K562 (cell line): ENCODE measurements at regions not wholly inside any gene's neighbourhood (a gene's known extent, or its start where the extent isn't known, plus 50 kb on each side); places are given as distances from the start of the nearest gene placed in this dataset.

Experiments used
- ATAC-seq: fragments of 200-7000 bp; cut with Tn5 transposase; 3 replicates; pipeline ENCODE4 v1.9.1; 2020; ENCODE audit warnings: moderate library complexity
- BruUV-seq: library from RNA; stranded (reverse); fragments of 400-500 nt; replicated peaks from 2 replicates; lab custom pipeline; 2021; lab: Mats Ljungman, UMichigan
- CTCF ChIA-PET: fragments of 300-600 bp; formaldehyde crosslinking; extraction: SDS; loops from one replicate; lab custom pipeline; 2021; ENCODE audit warnings: low intra/inter-chr PET ratio; lab: Yijun Ruan, JAX
- POLR2A ChIA-PET: fragments of 300-600, 350-650 bp; sonication (Branson Sonifier 250); formaldehyde crosslinking; extraction: SDS; loops from one replicate; lab custom pipeline; 2021; ENCODE audit warnings: antibody characterized with exemption, inconsistent platforms; lab: Yijun Ruan, JAX
- DNase-seq, 4 experiments: peaks; one replicate each; pipeline versions ENCODE4 v3.0.0 to v3.0.0-alpha.2; 2011 to 2018; ENCODE audit warnings: low spot score in 3 of 4, mixed read lengths in 3 of 4; ENCODE audit errors: extremely low read depth in 1 of 4
- FAIRE-seq: peaks from 2 replicates; lab custom pipeline; 2011; peaks lifted over from hg19 to GRCh38; lab: Jason Lieb, UNC
- H2AFZ ChIP-seq: 2 replicates; pipeline ENCODE4 v1.6.0; 2011; ENCODE audit warnings: low read depth, low read length, control low read depth, inconsistent platforms
- H3K27ac ChIP-seq: fragments of 200-600 bp; 3 replicates; pipeline ENCODE4 v1.8.0; 2011; ENCODE audit warnings: low read depth, mild to moderate bottlenecking, control low read depth, inconsistent platforms, low read length, moderate library complexity, mixed read lengths; ENCODE audit errors: extremely low read depth
- H3K27me3 ChIP-seq, 2 experiments: fragments of 300-600 bp in 1 of 2; 2 replicates in 1 of 2; 3 replicates in 1 of 2; pipeline versions ENCODE4 v1.6.0 to v1.8.0; 2011; ENCODE audit warnings: inconsistent platforms in 2 of 2, low read length in 2 of 2, mild to moderate bottlenecking in 1 of 2, mixed read lengths in 1 of 2, moderate library complexity in 1 of 2; ENCODE audit not compliant: control insufficient read depth in 2 of 2, insufficient read depth in 2 of 2
- H3K36me3 ChIP-seq: fragments of 300-600 bp; 3 replicates; pipeline ENCODE4 v1.8.0; 2011; ENCODE audit warnings: mild to moderate bottlenecking, low read length, inconsistent platforms; ENCODE audit not compliant: control insufficient read depth, insufficient read depth
- H3K4me1 ChIP-seq, 2 experiments: fragments of 200-600 bp in 1 of 2; replicated peaks in 1 of 2; 2 replicates in 1 of 2; 3 replicates in 1 of 2; pipeline versions ENCODE4 v1.5.1 to v1.8.0; 2011; ENCODE audit warnings: inconsistent platforms in 2 of 2, low read length in 2 of 2, mild to moderate bottlenecking in 1 of 2, mixed read lengths in 1 of 2, moderate library complexity in 1 of 2; ENCODE audit not compliant: control insufficient read depth in 2 of 2, insufficient read depth in 2 of 2
- H3K4me2 ChIP-seq: 2 replicates; pipeline ENCODE4 v1.6.1; 2011; ENCODE audit warnings: low read length, control low read depth, inconsistent platforms, mixed read lengths; ENCODE audit not compliant: insufficient read depth
- H3K4me3 ChIP-seq: fragments of 200-600 bp; sonication (generic), shearing (Covaris generic); 2 replicates; pipeline ENCODE4 v1.5.1; 2016; ENCODE audit warnings: control low read depth, inconsistent platforms
- H3K79me2 ChIP-seq: fragments of 200-600 bp; 3 replicates; pipeline ENCODE4 v1.8.0; 2011; ENCODE audit warnings: low read length, inconsistent platforms; ENCODE audit not compliant: control insufficient read depth, insufficient read depth
- H3K9ac ChIP-seq, 2 experiments: 2 replicates each; pipeline versions ENCODE4 v1.6.0 to v1.6.1; 2011; ENCODE audit warnings: low read depth in 2 of 2, low read length in 2 of 2, control low read depth in 1 of 2, inconsistent platforms in 1 of 2, mild to moderate bottlenecking in 1 of 2, mixed read lengths in 1 of 2; ENCODE audit not compliant: insufficient read depth in 1 of 2
- H3K9me1 ChIP-seq: one replicate; pipeline ENCODE4 v1.6.0; 2011; ENCODE audit warnings: inconsistent platforms, mild to moderate bottlenecking, low read length, moderate library complexity; ENCODE audit not compliant: control insufficient read depth, insufficient read depth
- H3K9me3 ChIP-seq: replicated peaks from 2 replicates; pipeline ENCODE4 v1.5.1; 2011; ENCODE audit warnings: low read depth, low read length, inconsistent platforms; ENCODE audit not compliant: control insufficient read depth, insufficient read depth
- H4K20me1 ChIP-seq: replicated peaks from 2 replicates; pipeline ENCODE4 v1.6.1; 2011; ENCODE audit warnings: low read length, inconsistent platforms, mixed read lengths; ENCODE audit not compliant: control insufficient read depth, insufficient read depth
- CHD2 ChIP-seq: IDR thresholded peaks from 2 replicates; pipeline ENCODE4 v1.6.1; 2011; ENCODE audit warnings: low read depth, low read length
- L3MBTL2 ChIP-seq: fragments of 450-650 bp; IDR thresholded peaks from 2 replicates; pipeline ENCODE4 v1.6.1; 2016; ENCODE audit warnings: mild to moderate bottlenecking, moderate library complexity
- MAFF ChIP-seq: IDR thresholded peaks from 2 replicates; pipeline ENCODE4 v1.6.1; 2012; ENCODE audit warnings: low read length, improper control_type of control experiment
- MAFG ChIP-seq: fragments of 450-650 bp; conservative IDR thresholded peaks from 2 replicates; pipeline ENCODE4 v1.6.1; 2016; ENCODE audit warnings: missing genetic modification characterization, missing compliant biosample characterization
- MAFK ChIP-seq: IDR thresholded peaks from 2 replicates; pipeline ENCODE4 v1.6.1; 2011; ENCODE audit warnings: low read length, improper control_type of control experiment
- RBM25 ChIP-seq: fragments of 200-400 bp; formaldehyde crosslinking; IDR thresholded peaks from 2 replicates; pipeline ENCODE4 v1.6.1; 2018; ENCODE audit warnings: low read length, low read depth, moderate library complexity; ENCODE audit not compliant: severe bottlenecking
- ZFP1 ChIP-seq: fragments of 450-650 bp; formaldehyde crosslinking; IDR thresholded peaks from 2 replicates; pipeline ENCODE4 v1.4.0; 2020; ENCODE audit warnings: mild to moderate bottlenecking, mixed read lengths
- ZNF263 ChIP-seq: sonication (generic); formaldehyde crosslinking; IDR thresholded peaks from 2 replicates; pipeline ENCODE4 v1.8.0; 2022; ENCODE audit warnings: mild to moderate bottlenecking, missing genetic modification reagents, borderline replicate concordance
- ZNF316 ChIP-seq: fragments of 450-650 bp; IDR thresholded peaks from 2 replicates; pipeline ENCODE4 v1.6.1; 2016
- ZNF507 ChIP-seq: conservative IDR thresholded peaks from 2 replicates; pipeline ENCODE4 v1.6.1; 2017; ENCODE audit warnings: missing genetic modification characterization, missing compliant biosample characterization
- ZNF57 ChIP-seq: fragments of 450-650 bp; formaldehyde crosslinking; IDR thresholded peaks from 2 replicates; pipeline ENCODE4 v1.4.0; 2020; ENCODE audit warnings: mild to moderate bottlenecking, moderate library complexity
- WGBS: fragments of 100-300 bp; shearing (Covaris generic); methylation state at CpG from one replicate; pipeline ENCODE4 v1.1.6; 2016; ENCODE audit warnings: low coverage, mixed read lengths; ENCODE audit not compliant: insufficient coverage; ENCODE audit errors: missing lambda C conversion rate; 5-methylcytosine and 5-hydroxymethylcytosine counted together
- in situ Hi-C: fragments of 300-500 bp; cut with MboI; formaldehyde crosslinking; loops from 4 replicates; pipeline ENCODE4 v1.15.0; 2018; ENCODE audit warnings: inconsistent platforms, mixed read lengths
- intact Hi-C: fragments of 100-400 bp; cut with micrococcal nuclease; formaldehyde crosslinking; loops from 2 replicates; pipeline ENCODE4 v1.14.2; 2022

DNA sequence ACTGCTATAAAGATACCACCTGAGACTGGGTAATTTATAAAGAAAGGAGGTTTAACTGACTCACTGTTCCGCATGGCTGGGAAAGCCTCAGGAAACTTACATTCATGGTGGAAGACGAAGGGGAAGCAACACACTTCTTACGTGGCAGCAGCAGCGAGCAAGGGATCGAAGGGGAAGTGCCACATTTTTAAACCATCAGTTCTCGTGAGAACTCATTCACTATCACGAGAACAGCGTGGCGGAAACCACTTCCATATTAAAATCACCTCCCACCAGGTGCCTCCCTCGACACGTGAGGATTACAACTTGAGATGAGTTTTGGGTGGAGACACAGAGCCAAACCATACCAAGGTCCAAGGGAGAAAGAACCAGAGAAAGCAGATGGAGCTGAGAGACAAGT is 454.3 kb upstream of the CDH11 start:
- CTCF ChIA-PET = no interaction called here
- no peak for FAIRE-seq
- in situ Hi-C loops = no loop called here

DNA sequence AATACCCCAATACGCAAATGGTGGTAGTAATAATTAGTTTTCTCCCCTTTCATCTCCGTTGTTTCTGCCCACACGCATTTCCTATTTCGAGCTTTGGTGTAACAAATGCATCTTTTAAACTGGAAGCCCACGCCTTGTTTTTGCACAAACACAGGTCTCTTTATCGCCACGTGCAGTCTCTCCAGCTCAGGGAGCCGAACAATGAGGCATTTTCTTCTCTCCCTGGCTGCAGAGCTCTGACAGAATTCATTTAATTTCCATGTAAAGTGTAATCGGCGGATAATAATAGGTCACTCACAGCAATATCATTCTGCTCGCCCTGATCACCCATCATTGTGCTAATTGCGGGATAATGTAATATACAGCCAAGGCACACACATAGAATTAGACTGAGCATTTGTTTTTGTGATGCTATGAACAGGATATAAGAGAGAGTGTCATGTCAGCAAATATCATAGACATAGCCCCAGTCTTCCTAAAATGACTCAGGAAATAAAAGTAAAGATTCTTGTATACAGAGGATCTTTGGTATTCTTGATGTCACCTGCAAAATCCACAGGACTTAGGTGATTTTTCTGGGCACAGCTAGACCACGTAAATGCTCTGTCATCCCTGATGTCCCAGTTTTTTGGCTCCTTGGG is 452.6 kb upstream of the CDH11 start:
- no peak for FAIRE-seq
- TF ChIP-seq MAFG (peak; percentile 57), MAFF (peak; percentile 68), ZNF316 (peak; percentile 71), ZNF507 (tag) (no peak), ZFP1 (CRISPR knock-in tag) (no peak), MAFK (peak; percentile 83)
- Histone ChIP-seq H3K9me3 (no peaks in the 10 kb centered on the region), H3K9me1 (no peaks in the 10 kb centered on the region), H3K4me3 (no peak overlapping the region), H3K36me3 (no peaks in the 10 kb centered on the region), H3K4me2 (no peak overlapping the region), H2AFZ (no peak overlapping the region), H3K27ac (no peak overlapping the region), H3K9ac (no peak overlapping the region), H3K79me2 (no peaks in the 10 kb centered on the region), H4K20me1 (no peaks in the 10 kb centered on the region), H3K4me1 (no peaks in the 10 kb centered on the region), H3K27me3 (no peaks in the 10 kb centered on the region)
- under 1% methylated on average over 13 of the region's 13 CpGs for WGBS
- intact Hi-C loops (no loop called here), in situ Hi-C loops (no loop called here)
- CTCF ChIA-PET = no interaction called here
- no TSS peak for BruUV-seq
- POLR2A ChIA-PET = no interaction called here
- no peak for DNase-seq
- ATAC-seq = no peak

More for the DNA sequence above, 454.3 kb upstream of the CDH11 start:
- intact Hi-C loops = no loop called here
- Histone ChIP-seq H3K9me3 (no peaks in the 10 kb centered on the region), H3K4me2 (no peak overlapping the region), H3K9ac (no peak overlapping the region), H2AFZ (peak overlapping the region; percentile 70; the same call in 1 of the 2 replicates), H3K4me3 (no peak overlapping the region), H3K27me3 (no peaks in the 10 kb centered on the region), H3K4me1 (no peaks in the 10 kb centered on the region), H3K9me1 (no peaks in the 10 kb centered on the region), H4K20me1 (no peaks in the 10 kb centered on the region), H3K79me2 (no peaks in the 10 kb centered on the region), H3K27ac (no peak overlapping the region), H3K36me3 (no peaks in the 10 kb centered on the region)
- 2% methylated on average over 11 of the region's 11 CpGs for WGBS
- BruUV-seq = no TSS peak
- POLR2A ChIA-PET = no interaction called here
- TF ChIP-seq ZNF263 (CRISPR knock-in tag) = no peak
- TF ChIP-seq ZNF57 (CRISPR knock-in tag) = no peak
- 0 out of 2 replicates have a peak, but pooled peaks have one; percentile 31 for TF ChIP-seq L3MBTL2
- peak; percentile 82 for TF ChIP-seq CHD2
- TF ChIP-seq RBM25 = peak; percentile 18
- no peak for ATAC-seq
- DNase-seq = no peak
